ENCODE measurements at regions not wholly inside any gene's neighbourhood (a gene's known extent, or its start where the extent isn't known, plus 50 kb on each side); places are given as distances from the start of the nearest gene placed in this dataset.

- Histone ChIP-seq H3K36me3 (ENCODE audit: control insufficient read depth in 2 of 2, extremely low read depth in 1 of 2, insufficient read depth in 2 of 2, low read length in 2 of 2) (no peaks in the 10 kb centered on the region), H3K27ac (ENCODE audit: insufficient read depth, low read depth, low read length) (no peak overlapping the region), H3K4me1 (ENCODE audit: control insufficient read depth, extremely low read depth, insufficient read depth, low read length) (no peaks in the 10 kb centered on the region), H3K27me3 (ENCODE audit: control insufficient read depth in 2 of 2, insufficient read depth in 2 of 2, low read length in 2 of 2) (peaks cover 0 to 11% of the 10 kb centered on the region in 2 experiments), H3K4me2 (ENCODE audit: insufficient read depth, low read length) (no peak overlapping the region), H2AFZ (ENCODE audit: low read depth, low read length) (no peak overlapping the region), H3K9me1 (replicated peaks; ENCODE audit: control insufficient read depth, extremely low read depth, insufficient read depth, low read length) (no peaks in the 10 kb centered on the region), H4K20me1 (replicated peaks; ENCODE audit: control insufficient read depth, extremely low read depth, insufficient read depth, low read length) (no peaks in the 10 kb centered on the region), H3K9me3 (replicated peaks; ENCODE audit: control insufficient read depth, insufficient read depth, low read length) (no peaks in the 10 kb centered on the region), H3K4me3 (replicated peaks in 1 of 3; ENCODE audit: insufficient read depth in 1 of 3, low read depth in 1 of 3, low read length in 3 of 3) (no peak overlapping the region), H3K79me2 (ENCODE audit: control insufficient read depth, insufficient read depth, low read length) (no peaks in the 10 kb centered on the region), H3K9ac (replicated peaks; ENCODE audit: extremely low read depth, insufficient read depth, low read length) (no peak overlapping the region)
- intact Hi-C loops (cut with micrococcal nuclease) = no loop called here
- FAIRE-seq (no peak), DNase-seq (ENCODE audit: low read depth, low spot score) (no peak)
- ChIA-PET CTCF (no interaction called here), POLR2A (no interaction called here)
- dilution Hi-C loops (cut with MboI; ENCODE audit: extremely low pct_ligation_motif_present, low sequenced_read_pairs) = no loop called here
- TF ChIP-seq MAX (IDR thresholded peaks at IDR 0.05; ENCODE audit: insufficient read depth, insufficient read length) = no peak
- no peak for TF ChIP-seq MYC (IDR thresholded peaks at IDR 0.05; ENCODE audit: low read depth, low read length)
- TF ChIP-seq GATA2 (IDR thresholded peaks at IDR 0.05; ENCODE audit: insufficient read depth, insufficient read length, low read depth, low read length) = no peak
- no peak for TF ChIP-seq CTCF (IDR thresholded peaks at IDR 0.05; ENCODE audit: extremely low read depth in 1 of 2, insufficient read depth in 1 of 2, low read depth in 1 of 2, low read length in 2 of 2)
- TF ChIP-seq POLR2A (IDR thresholded peaks at IDR 0.05; ENCODE audit: low read depth, low read length) = no peak
- TF ChIP-seq JUN (IDR thresholded peaks at IDR 0.05; ENCODE audit: borderline replicate concordance, insufficient read depth, insufficient read length, low read depth) = no peak
- no peak for TF ChIP-seq EZH2 (IDR thresholded peaks at IDR 0.05; ENCODE audit: borderline replicate concordance, low read depth, low read length, severe bottlenecking)
- TF ChIP-seq FOS (IDR thresholded peaks at IDR 0.05; ENCODE audit: borderline replicate concordance, insufficient read depth, low read length) = no peak
- no peak for TF ChIP-seq POLR2AphosphoS5 (IDR thresholded peaks at IDR 0.05; ENCODE audit: insufficient read depth, low read depth, low read length)
- no TSS peak for BruUV-seq (replicated peaks)
These were observed 54.3 kb upstream of the TMX1 start for GRCh38 chr14:51185754-51186153.

All from endothelial cell of umbilical vein (primary cell).